ENCODE measurements at regions not wholly inside any gene's neighbourhood (a gene's known extent, or its start where the extent isn't known, plus 50 kb on each side); places are given as distances from the start of the nearest gene placed in this dataset.

- TF ChIP-seq, protein P1, sequence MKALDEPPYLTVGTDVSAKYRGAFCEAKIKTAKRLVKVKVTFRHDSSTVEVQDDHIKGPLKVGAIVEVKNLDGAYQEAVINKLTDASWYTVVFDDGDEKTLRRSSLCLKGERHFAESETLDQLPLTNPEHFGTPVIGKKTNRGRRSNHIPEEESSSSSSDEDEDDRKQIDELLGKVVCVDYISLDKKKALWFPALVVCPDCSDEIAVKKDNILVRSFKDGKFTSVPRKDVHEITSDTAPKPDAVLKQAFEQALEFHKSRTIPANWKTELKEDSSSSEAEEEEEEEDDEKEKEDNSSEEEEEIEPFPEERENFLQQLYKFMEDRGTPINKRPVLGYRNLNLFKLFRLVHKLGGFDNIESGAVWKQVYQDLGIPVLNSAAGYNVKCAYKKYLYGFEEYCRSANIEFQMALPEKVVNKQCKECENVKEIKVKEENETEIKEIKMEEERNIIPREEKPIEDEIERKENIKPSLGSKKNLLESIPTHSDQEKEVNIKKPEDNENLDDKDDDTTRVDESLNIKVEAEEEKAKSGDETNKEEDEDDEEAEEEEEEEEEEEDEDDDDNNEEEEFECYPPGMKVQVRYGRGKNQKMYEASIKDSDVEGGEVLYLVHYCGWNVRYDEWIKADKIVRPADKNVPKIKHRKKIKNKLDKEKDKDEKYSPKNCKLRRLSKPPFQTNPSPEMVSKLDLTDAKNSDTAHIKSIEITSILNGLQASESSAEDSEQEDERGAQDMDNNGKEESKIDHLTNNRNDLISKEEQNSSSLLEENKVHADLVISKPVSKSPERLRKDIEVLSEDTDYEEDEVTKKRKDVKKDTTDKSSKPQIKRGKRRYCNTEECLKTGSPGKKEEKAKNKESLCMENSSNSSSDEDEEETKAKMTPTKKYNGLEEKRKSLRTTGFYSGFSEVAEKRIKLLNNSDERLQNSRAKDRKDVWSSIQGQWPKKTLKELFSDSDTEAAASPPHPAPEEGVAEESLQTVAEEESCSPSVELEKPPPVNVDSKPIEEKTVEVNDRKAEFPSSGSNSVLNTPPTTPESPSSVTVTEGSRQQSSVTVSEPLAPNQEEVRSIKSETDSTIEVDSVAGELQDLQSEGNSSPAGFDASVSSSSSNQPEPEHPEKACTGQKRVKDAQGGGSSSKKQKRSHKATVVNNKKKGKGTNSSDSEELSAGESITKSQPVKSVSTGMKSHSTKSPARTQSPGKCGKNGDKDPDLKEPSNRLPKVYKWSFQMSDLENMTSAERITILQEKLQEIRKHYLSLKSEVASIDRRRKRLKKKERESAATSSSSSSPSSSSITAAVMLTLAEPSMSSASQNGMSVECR (CRISPR knock-in tag; IDR thresholded peaks at IDR 0.05), result no peak
- no peak for TF ChIP-seq SMARCA5 (IDR thresholded peaks at IDR 0.05)
Measured at GRCh38 chr10:7035126-7035761, 375.6 kb downstream of the SFMBT2 start (continued).

- Histone ChIP-seq H3K9me3 (replicated peaks; ENCODE audit: control insufficient read depth, insufficient read depth, low read depth, low read length) (peaks cover 25% of the 10 kb centered on the region), H3K9ac (ENCODE audit: insufficient read depth in 1 of 2, low read depth in 2 of 2, low read length in 2 of 2) (no peak overlapping the region), H3K36me3 (ENCODE audit: control insufficient read depth, insufficient read depth, low read length) (no peaks in the 10 kb centered on the region; the same call in 2 of the 3 replicates), H3K27ac (ENCODE audit: extremely low read depth, low read depth, low read length) (no peak overlapping the region), H3K4me2 (ENCODE audit: insufficient read depth, low read length) (no peak overlapping the region), H3K9me1 (ENCODE audit: control insufficient read depth, insufficient read depth, low read length) (no peaks in the 10 kb centered on the region), H4K20me1 (replicated peaks; ENCODE audit: control insufficient read depth, insufficient read depth, low read length) (no peaks in the 10 kb centered on the region), H3K4me1 (replicated peaks in 1 of 2; ENCODE audit: control insufficient read depth in 2 of 2, insufficient read depth in 2 of 2, low read length in 2 of 2) (peaks cover 4 to 17% of the 10 kb centered on the region in 2 experiments; a peak in 4 of 5 replicates), H3K4me3 (no peak overlapping the region), H2AFZ (ENCODE audit: low read depth, low read length) (peak overlapping the region; percentile 46), H3K79me2 (ENCODE audit: control insufficient read depth, insufficient read depth, low read length) (no peaks in the 10 kb centered on the region), H3K27me3 (ENCODE audit: control insufficient read depth in 2 of 2, insufficient read depth in 2 of 2, low read length in 2 of 2) (no peaks in the 10 kb centered on the region)
- in situ Hi-C loops (cut with MboI), result no loop called here
- BruUV-seq (replicated peaks), result no TSS peak
- CTCF ChIA-PET (ENCODE audit: low intra/inter-chr PET ratio), result no interaction called here
- FAIRE-seq (no peak), ATAC-seq (no peak), DNase-seq (ENCODE audit: extremely low read depth in 1 of 4, low spot score in 3 of 4) (no peak)
- POLR2A ChIA-PET, result no interaction called here
- WGBS (ENCODE audit: insufficient coverage, low coverage, missing lambda C conversion rate), result 70% methylated on average over 1 of the region's 1 CpG
- intact Hi-C loops (cut with micrococcal nuclease), result no loop called here
- TF ChIP-seq, protein P2, sequence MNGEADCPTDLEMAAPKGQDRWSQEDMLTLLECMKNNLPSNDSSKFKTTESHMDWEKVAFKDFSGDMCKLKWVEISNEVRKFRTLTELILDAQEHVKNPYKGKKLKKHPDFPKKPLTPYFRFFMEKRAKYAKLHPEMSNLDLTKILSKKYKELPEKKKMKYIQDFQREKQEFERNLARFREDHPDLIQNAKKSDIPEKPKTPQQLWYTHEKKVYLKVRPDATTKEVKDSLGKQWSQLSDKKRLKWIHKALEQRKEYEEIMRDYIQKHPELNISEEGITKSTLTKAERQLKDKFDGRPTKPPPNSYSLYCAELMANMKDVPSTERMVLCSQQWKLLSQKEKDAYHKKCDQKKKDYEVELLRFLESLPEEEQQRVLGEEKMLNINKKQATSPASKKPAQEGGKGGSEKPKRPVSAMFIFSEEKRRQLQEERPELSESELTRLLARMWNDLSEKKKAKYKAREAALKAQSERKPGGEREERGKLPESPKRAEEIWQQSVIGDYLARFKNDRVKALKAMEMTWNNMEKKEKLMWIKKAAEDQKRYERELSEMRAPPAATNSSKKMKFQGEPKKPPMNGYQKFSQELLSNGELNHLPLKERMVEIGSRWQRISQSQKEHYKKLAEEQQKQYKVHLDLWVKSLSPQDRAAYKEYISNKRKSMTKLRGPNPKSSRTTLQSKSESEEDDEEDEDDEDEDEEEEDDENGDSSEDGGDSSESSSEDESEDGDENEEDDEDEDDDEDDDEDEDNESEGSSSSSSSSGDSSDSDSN (IDR thresholded peaks at IDR 0.05; ENCODE audit: borderline replicate concordance in 1 of 2, low read depth in 2 of 2, low read length in 2 of 2), result no peak
- TF ChIP-seq HNRNPH1 (optimal IDR thresholded peaks at IDR 0.05; ENCODE audit: low read depth, low read length) (no peak), CTCFL (IDR thresholded peaks at IDR 0.05; ENCODE audit: borderline replicate concordance, insufficient read depth, low read depth, low read length, poor library complexity, severe bottlenecking) (no peak), RBM15 (IDR thresholded peaks at IDR 0.05; ENCODE audit: insufficient read depth, low read length) (no peak), BRD9 (IDR thresholded peaks at IDR 0.05; ENCODE audit: low read depth, partially characterized antibody) (no peak), CHD4 (IDR thresholded peaks at IDR 0.05; ENCODE audit: insufficient read depth, insufficient replicate concordance, low read depth, low read length, poor library complexity, severe bottlenecking) (no peak)
Measured at GRCh38 chr10:7033031-7033430, 377.8 kb downstream of the SFMBT2 start.
